Heart left ventricle (tissue), 13 donors: ENCODE measurements at regions not wholly inside any gene's neighbourhood (a gene's known extent, or its start where the extent isn't known, plus 50 kb on each side); places are given as distances from the start of the nearest gene placed in this dataset.

Source experiments
- POLR2A ChIP-seq, 2 donors: fragments of 450-650 bp; IDR thresholded peaks; one replicate each; pipeline ENCODE4 v1.6.1; 2017; ENCODE audit warnings: antibody characterized with exemption in 2 of 2, mild to moderate bottlenecking in 2 of 2, moderate library complexity in 2 of 2
- TF ChIP-seq, protein P1 (sequence below), 12 donors: fragments of 200-600 bp; sonication (generic) in 4 of 12; IDR thresholded peaks; one replicate each; pipeline versions ENCODE4 v1.5.0 to v1.8.0; 2018 to 2022; ENCODE audit warnings: antibody characterized with exemption in 12 of 12, mild to moderate bottlenecking in 5 of 12
- donor health status: ischemic (EF 13 %, LVEDD 7.1; RV severe dilation, severe dysfunction).
- donor health status: DM: no; HTN: yes; CAD: no.
- donor health status: DM: no; HTN: no; CAD: no.
- donor health status: ischemic (EF 25% LVEDD 6.9; RV normal size, moderate dysfunction).
- donor health status: ischemic (EF 25% LVEDD 5.7; RV mildly dilated, moderate dysfunction).
- donor health status: ischemic (EF 35%, LVEDD 5.7; RV mildly dilated, moderate dysfunction).
- donor health status: nonischemic (EF 11% LVEDD 7.7; RV severe dilation, severe dysfunction).
- donor health status: DM: yes; HTN: yes; CAD: no.
- donor health status: PGD.
- donor health status: ischemic (EF 29% LVEDD 5.4; RV normal size, mild dysfunction).
- donor health status: nonischemic (EF 23%, LVEDD 6.1; RV moderate dilation, normal function).

DNA sequence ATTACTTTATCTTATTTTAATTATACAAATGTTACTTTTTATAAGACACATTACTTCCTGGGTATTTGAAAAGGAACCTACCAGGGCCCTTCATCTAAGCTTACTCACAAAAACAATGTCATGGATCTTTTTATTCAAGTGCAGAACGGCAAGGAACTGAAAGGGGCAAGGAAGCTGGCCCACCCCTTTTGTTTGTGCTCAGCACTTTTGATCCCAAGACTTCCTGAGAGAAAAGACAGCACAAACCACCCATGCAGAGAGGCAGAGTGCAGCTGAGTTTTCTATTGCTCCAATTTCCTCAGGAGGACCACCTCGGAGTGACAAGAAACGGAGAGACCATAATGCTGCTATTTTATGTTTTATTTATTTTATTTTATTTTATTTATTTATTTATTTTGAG, 232.0 kb upstream of the NRP1 start:
- TF ChIP-seq POLR2A (IDR thresholded peaks at IDR 0.05): no peak
- TF ChIP-seq, protein P1, sequence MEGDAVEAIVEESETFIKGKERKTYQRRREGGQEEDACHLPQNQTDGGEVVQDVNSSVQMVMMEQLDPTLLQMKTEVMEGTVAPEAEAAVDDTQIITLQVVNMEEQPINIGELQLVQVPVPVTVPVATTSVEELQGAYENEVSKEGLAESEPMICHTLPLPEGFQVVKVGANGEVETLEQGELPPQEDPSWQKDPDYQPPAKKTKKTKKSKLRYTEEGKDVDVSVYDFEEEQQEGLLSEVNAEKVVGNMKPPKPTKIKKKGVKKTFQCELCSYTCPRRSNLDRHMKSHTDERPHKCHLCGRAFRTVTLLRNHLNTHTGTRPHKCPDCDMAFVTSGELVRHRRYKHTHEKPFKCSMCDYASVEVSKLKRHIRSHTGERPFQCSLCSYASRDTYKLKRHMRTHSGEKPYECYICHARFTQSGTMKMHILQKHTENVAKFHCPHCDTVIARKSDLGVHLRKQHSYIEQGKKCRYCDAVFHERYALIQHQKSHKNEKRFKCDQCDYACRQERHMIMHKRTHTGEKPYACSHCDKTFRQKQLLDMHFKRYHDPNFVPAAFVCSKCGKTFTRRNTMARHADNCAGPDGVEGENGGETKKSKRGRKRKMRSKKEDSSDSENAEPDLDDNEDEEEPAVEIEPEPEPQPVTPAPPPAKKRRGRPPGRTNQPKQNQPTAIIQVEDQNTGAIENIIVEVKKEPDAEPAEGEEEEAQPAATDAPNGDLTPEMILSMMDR (IDR thresholded peaks at IDR 0.05): no peak
